ENCODE measurements at regions not wholly inside any gene's neighbourhood (a gene's known extent, or its start where the extent isn't known, plus 50 kb on each side); places are given as distances from the start of the nearest gene placed in this dataset.

- Mint-ChIP-seq H3K9me3 (peaks cover 1% of the 10 kb centered on the region), H3K27ac (peak overlapping the region; percentile 98), H3K36me3 (peaks cover 6% of the 10 kb centered on the region), H3K4me1 (peaks cover 63% of the 10 kb centered on the region), H3K27me3 (no peaks in the 10 kb centered on the region), H3K4me3 (no peak overlapping the region)
- no peak for DNase-seq (ENCODE audit: low spot score in 2 of 2)
- no peak for ATAC-seq (ENCODE audit: low read depth)
Measured at GRCh38 chr6:159118924-159119323, 50.3 kb upstream of the FNDC1 start.

- peak overlapping the region; percentile 51 for H3K4me3 Mint-ChIP-seq
- peaks cover 4% of the 10 kb centered on the region for H3K36me3 Mint-ChIP-seq
- peak in 1 of 2 donors; percentile 69 for DNase-seq (ENCODE audit: low spot score in 2 of 2)
- ATAC-seq (ENCODE audit: low read depth) = peak; percentile 75
- H3K4me1 Mint-ChIP-seq = peaks cover 64% of the 10 kb centered on the region
- peaks cover 1% of the 10 kb centered on the region for H3K9me3 Mint-ChIP-seq
- peak overlapping the region; percentile 98 for H3K27ac Mint-ChIP-seq
- H3K27me3 Mint-ChIP-seq = no peaks in the 10 kb centered on the region
Measured at GRCh38 chr6:159117563-159117962, 51.6 kb upstream of the FNDC1 start.

GRCh38 chr6:159117046-159117445 lies 52.2 kb upstream of the FNDC1 start:
- DNase-seq (ENCODE audit: low spot score in 2 of 2) (no peak), ATAC-seq (ENCODE audit: low read depth) (no peak)
- H3K27ac Mint-ChIP-seq = peak overlapping the region; percentile 98
- H3K36me3 Mint-ChIP-seq = peaks cover 4% of the 10 kb centered on the region
- H3K9me3 Mint-ChIP-seq = peaks cover 1% of the 10 kb centered on the region
- H3K4me1 Mint-ChIP-seq = peaks cover 66% of the 10 kb centered on the region
- no peaks in the 10 kb centered on the region for H3K27me3 Mint-ChIP-seq
- peak overlapping the region; percentile 51 for H3K4me3 Mint-ChIP-seq

- Mint-ChIP-seq H3K9me3 (peaks cover 1% of the 10 kb centered on the region), H3K27me3 (no peaks in the 10 kb centered on the region), H3K36me3 (peaks cover 4% of the 10 kb centered on the region), H3K27ac (peak overlapping the region; percentile 98), H3K4me1 (peaks cover 65% of the 10 kb centered on the region), H3K4me3 (peak overlapping the region; percentile 66)
- ATAC-seq (ENCODE audit: low read depth) = peak; percentile 81
- peak; percentile 70 to 88 for DNase-seq (ENCODE audit: low spot score in 2 of 2)
Measured at GRCh38 chr6:159116343-159116742, 52.9 kb upstream of the FNDC1 start.

- DNase-seq (ENCODE audit: low spot score in 2 of 2) (no peak), ATAC-seq (ENCODE audit: low read depth) (peak; percentile 10)
- Mint-ChIP-seq H3K4me3 (peak overlapping the region; percentile 47), H3K36me3 (peaks cover 3% of the 10 kb centered on the region), H3K27ac (peak overlapping the region; percentile 98), H3K27me3 (no peaks in the 10 kb centered on the region), H3K9me3 (peaks cover 1% of the 10 kb centered on the region), H3K4me1 (peaks cover 66% of the 10 kb centered on the region)
Measured at GRCh38 chr6:159114569-159114968, 54.6 kb upstream of the FNDC1 start.

GRCh38 chr6:159113223-159113622 lies 56.0 kb upstream of the FNDC1 start:
- peaks cover 66% of the 10 kb centered on the region for H3K4me1 Mint-ChIP-seq
- DNase-seq (ENCODE audit: low spot score in 2 of 2) (no peak), ATAC-seq (ENCODE audit: low read depth) (no peak)
- peaks cover 2% of the 10 kb centered on the region for H3K36me3 Mint-ChIP-seq
- no peak overlapping the region for H3K27ac Mint-ChIP-seq
- H3K4me3 Mint-ChIP-seq = no peak overlapping the region
- no peaks in the 10 kb centered on the region for H3K27me3 Mint-ChIP-seq
- peaks cover 1% of the 10 kb centered on the region for H3K9me3 Mint-ChIP-seq

GRCh38 chr6:159112714-159113113 lies 56.5 kb upstream of the FNDC1 start:
- Mint-ChIP-seq H3K4me1 (peaks cover 68% of the 10 kb centered on the region), H3K27me3 (no peaks in the 10 kb centered on the region), H3K4me3 (no peak overlapping the region), H3K9me3 (peaks cover 1% of the 10 kb centered on the region), H3K36me3 (peaks cover 2% of the 10 kb centered on the region), H3K27ac (no peak overlapping the region)
- DNase-seq (ENCODE audit: low spot score in 2 of 2) (no peak), ATAC-seq (ENCODE audit: low read depth) (no peak)

GRCh38 chr6:159110748-159111147 lies 58.5 kb upstream of the FNDC1 start:
- H3K27me3 Mint-ChIP-seq = no peaks in the 10 kb centered on the region
- ATAC-seq (ENCODE audit: low read depth) (no peak), DNase-seq (ENCODE audit: low spot score in 2 of 2) (no peak)
- H3K27ac Mint-ChIP-seq = peak overlapping the region; percentile 99
- H3K4me1 Mint-ChIP-seq = peaks cover 69% of the 10 kb centered on the region
- H3K4me3 Mint-ChIP-seq = no peak overlapping the region
- H3K9me3 Mint-ChIP-seq = no peaks in the 10 kb centered on the region
- H3K36me3 Mint-ChIP-seq = peaks cover 2% of the 10 kb centered on the region

GRCh38 chr6:159110013-159110412 lies 59.2 kb upstream of the FNDC1 start:
- H3K9me3 Mint-ChIP-seq = no peaks in the 10 kb centered on the region
- H3K27ac Mint-ChIP-seq = peak overlapping the region; percentile 99
- H3K4me3 Mint-ChIP-seq = peak overlapping the region; percentile 24
- DNase-seq (ENCODE audit: low spot score in 2 of 2) (no peak), ATAC-seq (ENCODE audit: low read depth) (no peak)
- H3K36me3 Mint-ChIP-seq = peaks cover 2% of the 10 kb centered on the region
- H3K27me3 Mint-ChIP-seq = no peaks in the 10 kb centered on the region
- H3K4me1 Mint-ChIP-seq = peaks cover 68% of the 10 kb centered on the region

GRCh38 chr6:159109391-159109790 lies 59.8 kb upstream of the FNDC1 start:
- Mint-ChIP-seq H3K27me3 (no peaks in the 10 kb centered on the region), H3K27ac (peak overlapping the region; percentile 99), H3K4me1 (peaks cover 68% of the 10 kb centered on the region), H3K4me3 (peak overlapping the region; percentile 28), H3K9me3 (no peaks in the 10 kb centered on the region), H3K36me3 (peaks cover 2% of the 10 kb centered on the region)
- ATAC-seq (ENCODE audit: low read depth) (no peak), DNase-seq (ENCODE audit: low spot score in 2 of 2) (peak in 1 of 2 donors; percentile 8)

- Mint-ChIP-seq H3K27me3 (no peaks in the 10 kb centered on the region), H3K27ac (peak overlapping the region; percentile 99), H3K4me1 (peaks cover 66% of the 10 kb centered on the region), H3K4me3 (peak overlapping the region; percentile 72), H3K36me3 (peaks cover 2% of the 10 kb centered on the region), H3K9me3 (no peaks in the 10 kb centered on the region)
- DNase-seq (ENCODE audit: low spot score in 2 of 2) (peak in 1 of 2 donors; percentile 8), ATAC-seq (ENCODE audit: low read depth) (no peak)
Measured at GRCh38 chr6:159108426-159108985, 60.7 kb upstream of the FNDC1 start.

- DNase-seq (ENCODE audit: low spot score in 2 of 2) = peak; percentile 48 to 72
- peak; percentile 59 for ATAC-seq (ENCODE audit: low read depth)
- H3K27me3 Mint-ChIP-seq = no peaks in the 10 kb centered on the region
- peak overlapping the region; percentile 72 for H3K4me3 Mint-ChIP-seq
- H3K9me3 Mint-ChIP-seq = no peaks in the 10 kb centered on the region
- H3K27ac Mint-ChIP-seq = peak overlapping the region; percentile 99
- peaks cover 68% of the 10 kb centered on the region for H3K4me1 Mint-ChIP-seq
- peaks cover 2% of the 10 kb centered on the region for H3K36me3 Mint-ChIP-seq
Measured at GRCh38 chr6:159107451-159108260, 61.5 kb upstream of the FNDC1 start.

- H3K4me1 Mint-ChIP-seq = peaks cover 69% of the 10 kb centered on the region
- peak overlapping the region; percentile 99 for H3K27ac Mint-ChIP-seq
- no peaks in the 10 kb centered on the region for H3K9me3 Mint-ChIP-seq
- H3K36me3 Mint-ChIP-seq = peaks cover 2% of the 10 kb centered on the region
- ATAC-seq (ENCODE audit: low read depth) (peak; percentile 64), DNase-seq (ENCODE audit: low spot score in 2 of 2) (peak; percentile 94 to 96)
- peak overlapping the region; percentile 72 for H3K4me3 Mint-ChIP-seq
- no peaks in the 10 kb centered on the region for H3K27me3 Mint-ChIP-seq
Measured at GRCh38 chr6:159106627-159107241, 61.9 kb upstream of the TAGAP start.

GRCh38 chr6:159105716-159106115 lies 60.9 kb upstream of the TAGAP start:
- no peak for ATAC-seq (ENCODE audit: low read depth)
- no peaks in the 10 kb centered on the region for H3K27me3 Mint-ChIP-seq
- H3K9me3 Mint-ChIP-seq = no peaks in the 10 kb centered on the region
- H3K4me3 Mint-ChIP-seq = no peak overlapping the region
- H3K36me3 Mint-ChIP-seq = peaks cover under 1% of the 10 kb centered on the region
- peak in 1 of 2 donors; percentile 4 for DNase-seq (ENCODE audit: low spot score in 2 of 2)
- H3K4me1 Mint-ChIP-seq = peaks cover 67% of the 10 kb centered on the region
- H3K27ac Mint-ChIP-seq = peak overlapping the region; percentile 99
